ENCODE measurements at regions not wholly inside any gene's neighbourhood (a gene's known extent, or its start where the extent isn't known, plus 50 kb on each side); places are given as distances from the start of the nearest gene placed in this dataset.

GRCh38 chr1:219755234-219755633 is 142.3 kb upstream of the ZC3H11B start:
- TF ChIP-seq CTCF (conservative IDR thresholded peaks at IDR 0.05; ENCODE audit: control insufficient read depth, insufficient read depth, low read depth, low read length) = no peak
- DNase-seq (ENCODE audit: low read depth) = no peak
- H3K4me3 ChIP-seq (ENCODE audit: control insufficient read depth, low read depth, low read length) = no peak overlapping the region

GRCh38 chr1:219754767-219755166 is 141.9 kb upstream of the ZC3H11B start:
- no peak for DNase-seq (ENCODE audit: low read depth)
- H3K4me3 ChIP-seq (ENCODE audit: control insufficient read depth, low read depth, low read length) = no peak overlapping the region
- no peak for TF ChIP-seq CTCF (conservative IDR thresholded peaks at IDR 0.05; ENCODE audit: control insufficient read depth, insufficient read depth, low read depth, low read length)

- no peak for DNase-seq (ENCODE audit: low read depth)
- no peak overlapping the region for H3K4me3 ChIP-seq (ENCODE audit: control insufficient read depth, low read depth, low read length)
- no peak for TF ChIP-seq CTCF (conservative IDR thresholded peaks at IDR 0.05; ENCODE audit: control insufficient read depth, insufficient read depth, low read depth, low read length)
Observed at GRCh38 chr1:219753914-219754313, 141.0 kb upstream of the ZC3H11B start.

GRCh38 chr1:219752645-219753044 is 139.7 kb upstream of the ZC3H11B start:
- no peak overlapping the region for H3K4me3 ChIP-seq (ENCODE audit: control insufficient read depth, low read depth, low read length)
- no peak for TF ChIP-seq CTCF (conservative IDR thresholded peaks at IDR 0.05; ENCODE audit: control insufficient read depth, insufficient read depth, low read depth, low read length)
- DNase-seq (ENCODE audit: low read depth) = no peak

GRCh38 chr1:219751870-219752507 is 139.1 kb upstream of the ZC3H11B start:
- DNase-seq (ENCODE audit: low read depth) = no peak
- TF ChIP-seq CTCF (conservative IDR thresholded peaks at IDR 0.05; ENCODE audit: control insufficient read depth, insufficient read depth, low read depth, low read length) = no peak
- H3K4me3 ChIP-seq (ENCODE audit: control insufficient read depth, low read depth, low read length) = no peak overlapping the region

- H3K4me3 ChIP-seq (ENCODE audit: control insufficient read depth, low read depth, low read length) = no peak overlapping the region
- DNase-seq (ENCODE audit: low read depth) = no peak
- TF ChIP-seq CTCF (conservative IDR thresholded peaks at IDR 0.05; ENCODE audit: control insufficient read depth, insufficient read depth, low read depth, low read length) = no peak
Observed at GRCh38 chr1:219749370-219749769, 136.5 kb upstream of the ZC3H11B start.

GRCh38 chr1:219746141-219746540 is 133.2 kb upstream of the ZC3H11B start:
- no peak for TF ChIP-seq CTCF (conservative IDR thresholded peaks at IDR 0.05; ENCODE audit: control insufficient read depth, insufficient read depth, low read depth, low read length)
- no peak for DNase-seq (ENCODE audit: low read depth)
- no peak overlapping the region for H3K4me3 ChIP-seq (ENCODE audit: control insufficient read depth, low read depth, low read length)
